ENCODE measurements at regions not wholly inside any gene's neighbourhood (a gene's known extent, or its start where the extent isn't known, plus 50 kb on each side); places are given as distances from the start of the nearest gene placed in this dataset.
A peak's percentile ranks its signal among the peaks of the same experiment; 100 is the strongest.

DNA sequence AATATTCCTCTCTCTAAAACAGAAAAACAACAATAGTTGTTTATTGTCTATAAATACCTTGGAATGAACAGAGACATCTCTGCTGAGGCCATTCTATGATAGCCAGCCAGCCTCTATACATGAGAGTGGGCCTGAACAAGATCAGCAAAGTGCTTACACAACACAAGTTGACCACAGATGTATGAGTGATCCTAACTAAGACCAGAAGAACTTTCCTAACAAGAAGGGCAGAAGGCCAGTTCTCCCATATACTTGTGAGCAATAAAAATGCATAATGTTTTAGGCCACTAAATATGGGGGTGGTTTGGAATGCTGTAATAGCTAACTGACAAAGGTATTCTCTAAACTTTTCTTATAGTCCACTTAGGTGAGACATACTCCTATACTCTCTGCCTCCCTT is 345.7 kb downstream of the SPATA31D1 start:
- Mint-ChIP-seq H3K36me3 (ENCODE audit: low read depth) (no peaks in the 10 kb centered on the region), H3K4me1 (peaks cover 8% of the 10 kb centered on the region), H3K27me3 (ENCODE audit: insufficient read depth) (no peaks in the 10 kb centered on the region), H3K27ac (no peak overlapping the region), H3K4me3 (no peak overlapping the region), H3K9me3 (no peaks in the 10 kb centered on the region)
- Histone ChIP-seq H3K4me1 (ENCODE audit: control insufficient read depth, insufficient read depth, low read length) (no peaks in the 10 kb centered on the region), H3K9ac (ENCODE audit: extremely low read depth, low read length, poor library complexity, severe bottlenecking) (no peak overlapping the region), H3K36me3 (ENCODE audit: control insufficient read depth, insufficient read depth, low read length) (no peaks in the 10 kb centered on the region), H3K27me3 (ENCODE audit: control insufficient read depth, insufficient read depth, low read length, poor library complexity, severe bottlenecking) (no peaks in the 10 kb centered on the region), H3K27ac (ENCODE audit: low read depth, low read length) (no peak overlapping the region), H3K9me3 (ENCODE audit: control insufficient read depth, low read length) (no peaks in the 10 kb centered on the region), H3K4me3 (ENCODE audit: low read length) (no peak overlapping the region)
- TF ChIP-seq, protein P1, sequence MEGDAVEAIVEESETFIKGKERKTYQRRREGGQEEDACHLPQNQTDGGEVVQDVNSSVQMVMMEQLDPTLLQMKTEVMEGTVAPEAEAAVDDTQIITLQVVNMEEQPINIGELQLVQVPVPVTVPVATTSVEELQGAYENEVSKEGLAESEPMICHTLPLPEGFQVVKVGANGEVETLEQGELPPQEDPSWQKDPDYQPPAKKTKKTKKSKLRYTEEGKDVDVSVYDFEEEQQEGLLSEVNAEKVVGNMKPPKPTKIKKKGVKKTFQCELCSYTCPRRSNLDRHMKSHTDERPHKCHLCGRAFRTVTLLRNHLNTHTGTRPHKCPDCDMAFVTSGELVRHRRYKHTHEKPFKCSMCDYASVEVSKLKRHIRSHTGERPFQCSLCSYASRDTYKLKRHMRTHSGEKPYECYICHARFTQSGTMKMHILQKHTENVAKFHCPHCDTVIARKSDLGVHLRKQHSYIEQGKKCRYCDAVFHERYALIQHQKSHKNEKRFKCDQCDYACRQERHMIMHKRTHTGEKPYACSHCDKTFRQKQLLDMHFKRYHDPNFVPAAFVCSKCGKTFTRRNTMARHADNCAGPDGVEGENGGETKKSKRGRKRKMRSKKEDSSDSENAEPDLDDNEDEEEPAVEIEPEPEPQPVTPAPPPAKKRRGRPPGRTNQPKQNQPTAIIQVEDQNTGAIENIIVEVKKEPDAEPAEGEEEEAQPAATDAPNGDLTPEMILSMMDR (conservative IDR thresholded peaks at IDR 0.05) = no peak
- DNase-seq = no peak

DNA sequence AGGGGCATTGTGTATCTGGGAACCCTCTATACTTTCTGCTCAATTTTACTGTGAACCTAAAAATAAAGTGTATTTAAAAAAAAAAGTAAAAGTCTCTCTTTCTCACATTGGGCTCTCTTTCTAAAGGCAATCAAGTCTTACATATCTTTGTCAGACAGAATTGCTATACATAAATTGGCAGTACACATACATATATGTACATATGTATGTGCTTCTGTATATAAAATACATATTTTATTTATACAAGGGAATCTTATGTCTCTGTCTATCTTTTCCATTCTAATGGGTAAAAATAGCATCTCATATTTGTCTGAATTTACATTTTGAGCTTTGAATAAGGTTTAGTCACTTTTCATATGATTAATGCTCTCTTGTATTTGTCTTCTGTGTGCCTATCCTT is 348.8 kb downstream of the SPATA31D1 start:
- H3K27me3 Mint-ChIP-seq (ENCODE audit: insufficient read depth) = no peaks in the 10 kb centered on the region
- TF ChIP-seq, protein P1 (conservative IDR thresholded peaks at IDR 0.05) = no peak
- H3K4me1 Mint-ChIP-seq = peaks cover 23% of the 10 kb centered on the region
- peaks cover 1% of the 10 kb centered on the region for H3K9me3 Mint-ChIP-seq
- no peaks in the 10 kb centered on the region for H3K4me1 ChIP-seq (ENCODE audit: control insufficient read depth, insufficient read depth, low read length)
- H3K4me3 Mint-ChIP-seq = no peak overlapping the region
- no peak overlapping the region for H3K27ac Mint-ChIP-seq
- H3K27me3 ChIP-seq (ENCODE audit: control insufficient read depth, insufficient read depth, low read length, poor library complexity, severe bottlenecking) = no peaks in the 10 kb centered on the region
- H3K9ac ChIP-seq (ENCODE audit: extremely low read depth, low read length, poor library complexity, severe bottlenecking) = no peak overlapping the region
- no peaks in the 10 kb centered on the region for H3K9me3 ChIP-seq (ENCODE audit: control insufficient read depth, low read length)
- no peak overlapping the region for H3K4me3 ChIP-seq (ENCODE audit: low read length)
- H3K27ac ChIP-seq (ENCODE audit: low read depth, low read length) = no peak overlapping the region
- no peak for DNase-seq
- H3K36me3 Mint-ChIP-seq (ENCODE audit: low read depth) = no peaks in the 10 kb centered on the region
- H3K36me3 ChIP-seq (ENCODE audit: control insufficient read depth, insufficient read depth, low read length) = no peaks in the 10 kb centered on the region

- no peak overlapping the region for H3K9ac ChIP-seq (ENCODE audit: extremely low read depth, low read length, poor library complexity, severe bottlenecking)
- Mint-ChIP-seq H3K27me3 (ENCODE audit: insufficient read depth) (no peaks in the 10 kb centered on the region), H3K9me3 (peaks cover 35% of the 10 kb centered on the region), H3K27ac (no peak overlapping the region), H3K36me3 (ENCODE audit: low read depth) (peaks cover 8% of the 10 kb centered on the region), H3K4me3 (no peak overlapping the region), H3K4me1 (peaks cover 16% of the 10 kb centered on the region)
- H3K27ac ChIP-seq (ENCODE audit: low read depth, low read length) = no peak overlapping the region
- WGBS, 2 experiments (ENCODE audit: insufficient coverage in 1 of 2, insufficient read length in 1 of 2) = 62% methylated on average over 2 of the region's 2 CpGs; no CpG with 5 or more reads in 1 of the 2 experiments
- H3K27me3 ChIP-seq (ENCODE audit: control insufficient read depth, insufficient read depth, low read length, poor library complexity, severe bottlenecking) = no peaks in the 10 kb centered on the region
- no peaks in the 10 kb centered on the region for H3K4me1 ChIP-seq (ENCODE audit: control insufficient read depth, insufficient read depth, low read length)
- TF ChIP-seq, protein P1 (conservative IDR thresholded peaks at IDR 0.05) = no peak
- no peaks in the 10 kb centered on the region for H3K36me3 ChIP-seq (ENCODE audit: control insufficient read depth, insufficient read depth, low read length)
- no peak overlapping the region for H3K4me3 ChIP-seq (ENCODE audit: low read length)
- peaks cover 43% of the 10 kb centered on the region for H3K9me3 ChIP-seq (ENCODE audit: control insufficient read depth, low read length)
- DNase-seq = peak; percentile 58
These were observed 353.5 kb downstream of the SPATA31D1 start for GRCh38 chr9:82342046-82342445.
